SU-DHL-6 (cell line): ENCODE measurements at regions not wholly inside any gene's neighbourhood (a gene's known extent, or its start where the extent isn't known, plus 50 kb on each side); places are given as distances from the start of the nearest gene placed in this dataset.

Experiments used
- CTCF ChIP-seq: fragments of 200-600 bp; sonication (generic); IDR thresholded peaks from one replicate; pipeline ENCODE4 v1.5.1; 2017; ENCODE audit warnings: antibody characterized with exemption, mild to moderate bottlenecking, low read length, moderate library complexity; ENCODE audit not compliant: insufficient read depth, poor library complexity, severe bottlenecking
- EZH2phosphoT487 ChIP-seq: fragments of 200-600 bp; sonication (generic), shearing (Covaris generic); conservative IDR thresholded peaks from 2 replicates; pipeline ENCODE4 v1.6.1; 2018; ENCODE audit warnings: mild to moderate bottlenecking, antibody characterized with exemption, low read length, moderate library complexity, mixed read lengths

DNA sequence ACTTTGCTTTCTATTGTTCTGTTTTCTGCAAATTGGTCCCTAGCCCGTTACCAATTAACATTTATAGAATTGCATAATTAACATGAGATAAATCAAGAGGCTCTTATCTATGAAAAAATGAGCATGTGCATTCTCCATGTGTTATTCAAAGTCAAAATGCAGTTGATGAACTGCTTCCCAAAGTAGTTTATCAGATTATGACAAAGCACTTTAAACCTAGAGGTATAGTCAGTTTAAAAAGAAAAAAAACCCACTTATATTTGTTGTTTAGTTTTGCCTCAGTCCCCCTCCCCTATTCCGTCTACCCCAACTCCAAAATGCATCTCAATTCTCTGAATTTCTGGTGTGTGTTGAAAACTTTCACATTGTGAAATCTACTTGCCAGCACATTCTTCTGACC lies 119.5 kb downstream of the ATXN3L start:
- TF ChIP-seq CTCF: no peak
- no peak for TF ChIP-seq EZH2phosphoT487
